Activated CD8-positive, alpha-beta memory T cell treated with anti-CD3 and anti-CD28 coated beads, Interleukin-2, amount 50 U/mL, for 4 hours (primary cell): ENCODE measurements at regions not wholly inside any gene's neighbourhood (a gene's known extent, or its start where the extent isn't known, plus 50 kb on each side); places are given as distances from the start of the nearest gene placed in this dataset.

Experiments used
- DNase-seq: peaks from one replicate; pipeline ENCODE4 v3.0.0-alpha.2; 2020

DNA sequence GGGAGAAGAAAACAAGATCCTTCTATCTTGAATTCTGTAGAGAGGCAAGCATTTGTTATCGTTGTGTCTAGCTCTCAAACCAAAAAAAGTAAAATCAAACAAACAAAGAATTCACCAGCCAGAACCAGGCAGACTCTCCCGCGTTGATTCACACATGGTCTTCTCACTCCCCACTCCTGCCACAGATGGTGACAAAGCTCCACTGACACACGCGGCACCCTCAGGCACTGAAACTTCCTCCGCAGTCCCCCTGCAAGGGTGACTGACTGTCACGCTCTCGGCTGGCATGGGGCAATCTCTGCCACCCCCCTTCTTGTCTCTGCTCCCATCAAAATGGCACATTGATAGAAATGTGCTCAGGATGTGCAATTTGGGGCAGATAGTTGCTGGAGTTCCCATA is 304.9 kb downstream of the DHX15 start:
- no peak for DNase-seq

DNA sequence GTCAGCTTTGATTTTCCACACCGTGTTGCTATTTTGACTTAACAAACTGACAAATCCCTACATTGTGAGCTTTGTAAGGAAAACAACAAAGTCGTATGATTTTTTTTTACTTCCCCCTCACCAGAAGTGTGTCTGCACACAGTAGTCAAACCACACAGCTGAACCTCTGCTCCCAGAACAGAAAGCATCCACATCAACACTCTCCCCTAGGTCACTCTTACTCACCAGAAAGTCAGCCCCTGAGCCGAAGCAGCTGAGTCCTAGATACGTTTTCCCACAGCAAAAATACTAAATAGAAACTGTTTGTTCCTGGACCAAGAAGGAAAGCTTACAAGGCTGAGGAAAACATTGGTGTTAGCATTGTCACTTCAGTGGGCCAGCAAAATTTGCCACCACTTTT is 305.7 kb downstream of the DHX15 start:
- no peak for DNase-seq

DNA sequence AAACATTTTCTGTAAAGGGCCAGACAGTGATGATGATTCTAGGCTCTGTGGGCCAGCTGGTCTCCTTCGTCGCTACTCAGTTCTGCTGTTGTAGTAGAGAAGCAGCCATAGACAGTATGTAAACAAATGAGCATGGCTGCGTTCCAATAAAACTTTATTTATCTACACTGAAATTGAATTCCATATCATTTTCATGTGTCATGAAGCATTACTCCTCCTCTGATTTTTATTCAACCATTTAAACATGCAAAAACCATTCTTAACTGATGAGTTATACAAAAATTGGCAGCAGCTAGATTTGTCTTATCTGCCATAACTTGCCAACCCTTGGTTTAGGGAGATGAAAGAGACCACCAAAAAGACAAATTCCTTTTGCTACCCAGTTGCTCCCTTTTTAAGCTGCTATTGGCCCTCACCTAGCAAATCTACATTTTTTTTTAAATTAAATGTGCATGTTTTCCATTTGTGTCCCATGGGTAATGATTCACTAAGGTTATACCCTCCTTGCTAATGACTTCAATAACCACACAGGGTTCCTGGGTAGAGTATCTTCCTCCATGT is 309.9 kb downstream of the DHX15 start:
- DNase-seq = no peak

GRCh38 chr4:24273136-24273535 is 311.2 kb downstream of the DHX15 start:
- DNase-seq = no peak

DNA sequence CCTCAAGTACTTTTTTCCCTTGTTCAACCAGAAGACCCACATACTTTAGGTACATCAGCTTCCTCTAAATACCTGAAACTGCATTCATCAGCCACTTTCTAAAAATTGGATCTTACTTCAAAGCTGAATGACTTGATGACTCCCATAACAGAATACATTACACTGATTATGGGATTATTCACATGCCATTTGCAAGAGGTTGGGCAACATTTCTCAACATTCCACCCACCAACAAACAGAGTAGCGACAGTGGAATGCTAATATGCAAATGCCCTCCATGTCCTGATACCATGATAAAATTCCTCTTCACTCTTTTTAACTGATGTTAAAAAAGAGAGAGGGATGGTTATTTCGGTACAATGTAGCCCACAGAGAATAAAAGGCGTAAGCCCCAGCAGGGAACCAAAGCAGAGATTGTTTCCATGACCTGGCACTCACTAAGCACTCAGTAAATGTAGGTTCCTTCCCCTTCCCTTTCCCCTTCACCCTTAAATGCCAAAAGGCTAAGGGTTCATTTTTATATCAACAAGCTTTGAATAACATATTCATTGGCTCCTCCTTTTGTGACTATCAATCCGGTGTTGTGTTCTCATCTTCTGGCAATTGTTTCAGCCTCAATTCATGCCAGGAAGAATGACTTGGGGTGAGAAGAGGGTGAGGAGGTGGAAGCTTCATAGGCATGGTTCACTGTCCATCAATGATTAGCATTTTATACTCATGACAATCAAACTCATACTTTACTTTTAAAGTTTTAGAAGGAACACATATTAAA is 317.2 kb downstream of the DHX15 start:
- DNase-seq = no peak

DNA sequence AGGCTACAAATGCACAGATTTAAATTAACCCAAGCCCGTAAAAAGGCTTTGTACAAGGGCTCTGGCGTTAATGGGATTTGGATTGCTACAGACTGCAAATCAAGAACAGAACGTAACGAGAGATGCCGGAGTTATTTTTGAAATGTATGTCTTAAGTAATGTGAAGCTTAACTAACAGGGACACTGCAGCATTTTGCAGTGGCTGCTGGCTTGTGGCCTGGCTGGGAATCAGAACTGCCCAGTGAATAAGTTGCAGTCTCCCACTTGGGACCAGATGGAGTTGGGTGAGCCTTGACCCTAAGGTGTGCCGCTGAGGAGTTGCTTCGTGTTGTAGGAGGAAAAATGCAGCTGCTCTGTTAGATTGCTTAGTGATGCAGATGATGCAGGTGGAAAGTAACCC is 318.4 kb downstream of the DHX15 start:
- no peak for DNase-seq

GRCh38 chr4:24262616-24263015 is 321.7 kb downstream of the DHX15 start:
- DNase-seq = no peak

DNA sequence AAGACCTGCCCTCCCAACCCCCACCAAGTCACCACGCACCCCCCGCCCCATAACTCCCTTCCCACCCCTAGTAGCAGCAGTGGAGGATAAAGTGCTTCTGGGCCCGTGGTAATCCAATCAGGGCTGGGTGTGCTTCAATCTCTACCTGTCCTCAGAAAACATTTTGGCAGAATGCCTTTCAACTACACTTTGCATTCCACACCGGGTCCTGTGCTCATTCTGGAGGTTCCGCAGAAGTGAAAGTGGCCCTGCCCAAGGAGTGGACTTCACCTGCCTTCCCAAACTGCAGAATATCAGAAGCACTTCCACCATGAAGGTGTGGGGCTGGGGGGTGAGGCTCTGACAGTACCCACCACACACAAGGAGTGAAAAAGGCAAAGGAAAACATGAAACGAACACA is 322.3 kb downstream of the DHX15 start:
- DNase-seq = no peak

- no peak for DNase-seq
These were observed 323.3 kb downstream of the DHX15 start for GRCh38 chr4:24260923-24261564.

- no peak for DNase-seq
These were observed 324.1 kb downstream of the DHX15 start for GRCh38 chr4:24260133-24260715.

GRCh38 chr4:24256547-24256946 is 327.8 kb downstream of the DHX15 start:
- DNase-seq = no peak

DNA sequence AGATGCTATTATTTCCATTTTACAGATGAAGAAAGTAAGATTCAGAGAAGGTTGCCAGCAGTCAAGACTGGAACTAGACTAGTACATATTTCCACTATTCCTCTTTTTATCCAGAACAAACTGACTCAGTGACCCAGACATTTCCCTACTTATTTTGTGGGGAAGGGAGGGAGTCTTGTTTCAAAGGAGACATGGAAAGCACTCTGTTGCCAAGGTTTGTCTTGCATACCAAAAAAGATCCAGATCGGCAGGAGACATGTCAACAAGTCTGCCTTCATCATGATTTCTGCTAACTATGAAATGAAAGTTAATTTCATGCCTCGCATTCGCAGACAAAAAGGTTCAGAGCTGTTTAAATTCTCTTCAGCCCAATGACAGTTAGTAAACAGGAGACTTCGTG is 328.3 kb downstream of the DHX15 start:
- DNase-seq = no peak

DNA sequence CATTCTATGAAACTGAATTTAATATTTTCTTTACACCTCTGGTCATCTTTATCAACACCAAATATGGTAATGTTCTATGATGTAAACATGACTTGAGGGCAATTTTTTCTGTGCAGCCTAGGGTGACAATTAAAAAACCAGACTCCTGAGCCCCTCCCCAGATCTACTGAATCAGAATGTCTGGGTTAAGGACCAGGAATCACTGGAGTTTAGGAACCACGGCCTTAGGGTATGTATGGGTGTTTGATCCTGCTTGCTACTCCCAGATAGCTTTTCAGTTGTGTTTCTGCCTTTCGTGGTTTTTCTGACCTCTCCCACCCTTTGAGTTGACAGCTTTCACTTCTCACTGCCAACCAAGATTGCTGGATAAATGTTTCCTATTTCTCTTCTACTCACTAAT is 332.2 kb downstream of the DHX15 start:
- DNase-seq = no peak

DNA sequence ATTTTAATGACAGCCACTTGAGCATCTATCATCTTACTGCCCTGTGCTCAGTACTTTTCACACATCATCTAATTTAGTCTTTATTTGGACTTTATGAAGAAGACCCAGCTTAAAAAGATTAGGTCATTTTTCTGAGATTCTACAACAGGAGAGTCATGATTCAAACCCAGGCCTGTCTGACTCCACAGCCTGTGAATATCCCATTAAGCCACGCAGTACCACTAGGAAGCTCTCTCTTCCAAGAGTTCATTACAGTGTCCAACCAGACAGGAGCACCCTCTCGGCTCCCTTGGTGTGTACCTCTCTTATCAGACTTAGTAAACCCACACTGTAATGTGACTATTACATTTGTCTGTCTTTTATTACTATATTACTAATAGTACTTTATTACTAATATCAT is 332.8 kb downstream of the DHX15 start:
- no peak for DNase-seq

DNA sequence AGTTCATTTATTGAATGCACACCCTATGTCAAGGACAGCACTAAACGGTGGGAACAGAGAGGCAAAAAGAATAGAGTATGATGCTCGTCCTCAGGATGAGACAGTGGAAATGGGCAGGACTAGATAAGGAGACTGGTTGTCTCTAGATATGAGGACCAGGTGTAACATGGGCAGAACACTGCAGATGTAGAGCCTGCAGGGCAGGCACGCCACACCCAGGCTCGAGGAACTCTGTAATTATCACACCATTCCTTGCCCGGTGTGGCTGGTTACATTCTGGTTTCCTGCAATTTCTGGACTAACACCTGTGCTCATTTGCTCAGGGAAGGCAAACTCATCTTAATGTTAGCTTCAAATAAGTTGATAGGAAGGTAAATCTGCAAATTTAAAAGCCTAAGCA is 334.4 kb downstream of the DHX15 start:
- DNase-seq = no peak

- DNase-seq = no peak
These were observed 335.4 kb downstream of the DHX15 start for GRCh38 chr4:24248674-24249630.

GRCh38 chr4:24245491-24245820 is 338.9 kb downstream of the DHX15 start:
- DNase-seq = no peak

- no peak for DNase-seq
These were observed 339.5 kb downstream of the DHX15 start for GRCh38 chr4:24244663-24245490.

GRCh38 chr4:24243641-24244040 is 340.7 kb downstream of the DHX15 start:
- DNase-seq = no peak

- DNase-seq = no peak
These were observed 342.8 kb downstream of the DHX15 start for GRCh38 chr4:24241511-24241910.

- no peak for DNase-seq
These were observed 343.7 kb downstream of the DHX15 start for GRCh38 chr4:24240655-24241054.

DNA sequence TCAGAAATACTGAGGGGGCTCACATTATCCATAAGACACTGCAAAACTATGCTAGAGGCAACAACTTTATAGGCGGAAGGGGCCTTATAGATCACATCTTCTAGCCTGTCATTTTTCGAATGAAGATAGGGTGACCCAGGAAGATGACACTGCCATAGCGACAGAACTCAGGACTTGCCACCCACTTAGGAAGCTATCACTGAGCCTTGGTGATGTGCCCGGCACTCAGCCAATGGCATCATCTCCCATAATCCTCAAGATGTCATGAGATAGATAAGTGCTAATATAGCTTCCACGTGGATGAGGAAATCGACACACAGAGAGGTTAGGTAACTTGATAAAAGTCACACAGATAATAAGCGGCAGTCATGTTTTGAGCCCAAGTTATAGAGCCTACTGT is 346.6 kb downstream of the DHX15 start:
- DNase-seq = no peak
